Esophagus muscularis mucosa (tissue), 4 donors: ENCODE measurements at regions not wholly inside any gene's neighbourhood (a gene's known extent, or its start where the extent isn't known, plus 50 kb on each side); places are given as distances from the start of the nearest gene placed in this dataset.

Source experiments
- DNase-seq: peaks from one replicate; pipeline ENCODE4 v3.0.0-alpha.2; 2017; ENCODE audit errors: extremely low spot score
- H3K27ac ChIP-seq, 4 donors: fragments of 200-600 bp; sonication (generic); replicated peaks in 1 of 4; 1 replicate in 3 of 4; 2 replicates in 1 of 4; pipeline ENCODE4 v1.5.1; 2016 to 2019; ENCODE audit warnings: mild to moderate bottlenecking in 1 of 4
- H3K27me3 ChIP-seq, 4 donors: fragments of 200-600 bp; sonication (generic); one replicate each; pipeline versions ENCODE4 v1.5.1 to v1.6.0; 2016 to 2019
- H3K36me3 ChIP-seq, 4 donors: fragments of 200-600 bp; sonication (generic); one replicate each; pipeline ENCODE4 v1.5.1; 2016 to 2019
- H3K4me1 ChIP-seq, 4 donors: fragments of 200-600 bp; sonication (generic); one replicate each; pipeline ENCODE4 v1.5.1; 2016 to 2019
- H3K4me3 ChIP-seq, 4 donors: fragments of 200-600 bp; sonication (generic); 1 replicate in 2 of 4; 2 replicates in 2 of 4; pipeline ENCODE4 v1.5.1; 2016 to 2019; ENCODE audit warnings: mild to moderate bottlenecking in 4 of 4, moderate library complexity in 1 of 4
- H3K9me3 ChIP-seq, 4 donors: fragments of 200-600 bp; sonication (generic); 1 replicate in 3 of 4; 2 replicates in 1 of 4; pipeline ENCODE4 v1.5.1; 2016 to 2019
- EP300 ChIP-seq: sonication (generic); formaldehyde crosslinking; IDR thresholded peaks from one replicate; pipeline ENCODE4 v1.6.1; 2017; ENCODE audit warnings: antibody characterized with exemption
- POLR2A ChIP-seq: fragments of 450-650 bp; IDR thresholded peaks from one replicate; pipeline ENCODE4 v1.6.1; 2017; ENCODE audit warnings: antibody characterized with exemption, moderate library complexity, mild to moderate bottlenecking, low read depth
- POLR2AphosphoS5 ChIP-seq, 2 donors: sonication (generic); formaldehyde crosslinking; IDR thresholded peaks; one replicate each; pipeline ENCODE4 v1.6.1; 2017; ENCODE audit warnings: antibody characterized with exemption in 2 of 2
- WGBS: methylation state at CpG from one replicate; pipeline ENCODE4 v1.1.5; 2018; 5-methylcytosine and 5-hydroxymethylcytosine counted together
- intact Hi-C: fragments of 100-400 bp; cut with DNase I; formaldehyde crosslinking; loops from one replicate; pipeline ENCODE4 v1.15.1; 2023
- TF ChIP-seq, protein P1 (sequence below), 3 experiments: fragments of 200-600 bp in 2 of 3; fragments of 450-650 bp in 1 of 3; sonication (generic) in 2 of 3; IDR thresholded peaks; one replicate each; pipeline ENCODE4 v1.5.1; 2017 to 2019; ENCODE audit warnings: antibody characterized with exemption in 3 of 3, mild to moderate bottlenecking in 2 of 3, moderate library complexity in 1 of 3

DNA sequence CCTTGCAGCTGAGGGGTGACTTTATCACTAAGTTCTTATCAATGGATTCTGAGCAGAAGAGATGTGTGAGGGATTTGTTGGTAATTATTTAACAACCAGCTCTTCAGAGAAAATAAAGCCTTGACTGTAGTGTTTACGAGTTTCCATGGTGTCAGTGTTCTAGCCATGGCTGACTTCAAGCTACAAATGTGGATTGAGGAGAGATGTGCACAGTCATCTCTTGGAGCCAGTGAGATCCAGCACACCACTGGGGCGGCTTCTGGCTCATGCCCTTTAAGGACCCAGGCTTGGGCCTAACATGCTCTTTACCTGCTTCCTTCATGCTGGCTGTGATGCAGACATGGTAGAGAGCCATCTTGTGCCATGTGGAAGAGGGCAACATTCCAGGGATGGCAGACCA, 145.6 kb upstream of the MRPS22 start:
- Histone ChIP-seq H3K9me3 (peaks cover 0 to 12% (median 5%) of the 10 kb centered on the region in 4 donors), H3K27ac (no peak overlapping the region), H3K27me3 (no peaks in the 10 kb centered on the region), H3K4me3 (no peak overlapping the region), H3K4me1 (peaks cover 0 to 10% (median 0%) of the 10 kb centered on the region in 4 donors), H3K36me3 (no peaks in the 10 kb centered on the region)
- TF ChIP-seq POLR2A: no peak
- TF ChIP-seq EP300: no peak
- TF ChIP-seq, protein P1, sequence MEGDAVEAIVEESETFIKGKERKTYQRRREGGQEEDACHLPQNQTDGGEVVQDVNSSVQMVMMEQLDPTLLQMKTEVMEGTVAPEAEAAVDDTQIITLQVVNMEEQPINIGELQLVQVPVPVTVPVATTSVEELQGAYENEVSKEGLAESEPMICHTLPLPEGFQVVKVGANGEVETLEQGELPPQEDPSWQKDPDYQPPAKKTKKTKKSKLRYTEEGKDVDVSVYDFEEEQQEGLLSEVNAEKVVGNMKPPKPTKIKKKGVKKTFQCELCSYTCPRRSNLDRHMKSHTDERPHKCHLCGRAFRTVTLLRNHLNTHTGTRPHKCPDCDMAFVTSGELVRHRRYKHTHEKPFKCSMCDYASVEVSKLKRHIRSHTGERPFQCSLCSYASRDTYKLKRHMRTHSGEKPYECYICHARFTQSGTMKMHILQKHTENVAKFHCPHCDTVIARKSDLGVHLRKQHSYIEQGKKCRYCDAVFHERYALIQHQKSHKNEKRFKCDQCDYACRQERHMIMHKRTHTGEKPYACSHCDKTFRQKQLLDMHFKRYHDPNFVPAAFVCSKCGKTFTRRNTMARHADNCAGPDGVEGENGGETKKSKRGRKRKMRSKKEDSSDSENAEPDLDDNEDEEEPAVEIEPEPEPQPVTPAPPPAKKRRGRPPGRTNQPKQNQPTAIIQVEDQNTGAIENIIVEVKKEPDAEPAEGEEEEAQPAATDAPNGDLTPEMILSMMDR (IDR thresholded peaks at IDR 0.05): no peak
- TF ChIP-seq POLR2AphosphoS5 (IDR thresholded peaks at IDR 0.05): no peak
- WGBS: 100% methylated on average over 2 of the region's 2 CpGs
- intact Hi-C loops: no loop called here
- DNase-seq: no peak

DNA sequence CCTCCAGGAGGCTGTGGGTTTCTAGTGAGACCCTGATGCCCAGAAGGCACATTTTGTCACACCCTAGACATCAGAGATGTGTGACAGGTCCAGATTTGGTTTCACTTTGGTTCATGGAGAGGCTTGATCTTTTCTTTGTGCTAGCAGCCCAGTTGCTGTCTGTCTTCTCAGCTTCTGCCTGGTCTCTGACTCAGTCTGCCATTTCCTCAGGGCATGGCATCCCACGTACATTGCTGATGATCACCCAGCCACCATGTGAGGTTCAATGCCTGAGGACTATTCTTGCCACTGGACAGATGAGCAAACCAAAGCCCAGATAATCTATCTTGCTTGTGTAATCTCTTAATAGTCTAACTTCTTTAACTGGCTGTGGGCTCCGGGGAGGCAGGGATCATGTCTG, 144.9 kb upstream of the MRPS22 start:
- Histone ChIP-seq H3K27me3 (no peaks in the 10 kb centered on the region), H3K27ac (no peak overlapping the region), H3K36me3 (no peaks in the 10 kb centered on the region), H3K4me1 (peaks cover 0 to 10% (median 0%) of the 10 kb centered on the region in 4 donors), H3K9me3 (peaks cover 0 to 12% (median 5%) of the 10 kb centered on the region in 4 donors), H3K4me3 (no peak overlapping the region)
- intact Hi-C loops: no loop called here
- TF ChIP-seq POLR2AphosphoS5 (IDR thresholded peaks at IDR 0.05) (no peak), EP300 (no peak)
- peak; percentile 74 for DNase-seq
- 80% methylated on average over 2 of the region's 2 CpGs for WGBS

DNA sequence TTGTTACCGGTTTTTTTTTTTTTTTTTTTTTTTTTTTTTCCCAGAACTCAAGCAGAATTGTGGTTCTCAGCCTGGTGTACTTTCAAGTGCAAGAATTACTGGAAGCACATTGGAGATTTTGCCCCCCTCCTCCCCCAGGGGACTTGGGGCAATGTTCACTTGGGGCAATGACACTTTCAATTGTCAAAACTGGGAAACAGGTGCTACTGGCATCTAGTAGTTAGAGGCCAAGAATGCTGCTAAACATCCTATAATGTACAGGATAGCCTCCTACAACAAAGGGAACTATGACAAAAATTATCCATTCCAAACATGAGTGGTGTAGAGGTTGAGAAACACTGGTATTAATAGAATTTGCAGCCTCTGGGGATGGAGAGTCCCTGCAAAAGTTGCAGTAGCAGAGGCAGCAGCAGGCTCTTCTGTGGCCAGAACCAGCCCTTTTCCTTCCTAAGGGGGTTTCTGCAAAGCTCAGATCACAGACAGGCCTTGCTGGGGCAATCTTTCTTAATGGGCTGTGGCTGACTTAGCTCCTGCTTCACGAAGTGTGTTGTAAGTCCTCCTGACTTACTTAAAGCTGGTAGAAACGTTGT, 144.3 kb upstream of the MRPS22 start:
- Histone ChIP-seq H3K9me3 (peaks cover 0 to 12% (median 5%) of the 10 kb centered on the region in 4 donors), H3K4me3 (no peak overlapping the region), H3K27me3 (no peaks in the 10 kb centered on the region), H3K4me1 (peaks cover 0 to 10% (median 0%) of the 10 kb centered on the region in 4 donors), H3K36me3 (no peaks in the 10 kb centered on the region), H3K27ac (no peak overlapping the region)
- TF ChIP-seq EP300 (no peak), POLR2A (no peak), POLR2AphosphoS5 (IDR thresholded peaks at IDR 0.05) (no peak)
- TF ChIP-seq, protein P1 (IDR thresholded peaks at IDR 0.05): no peak
- intact Hi-C loops: no loop called here
- no peak for DNase-seq
- WGBS: 40% methylated on average over 3 of the region's 3 CpGs

DNA sequence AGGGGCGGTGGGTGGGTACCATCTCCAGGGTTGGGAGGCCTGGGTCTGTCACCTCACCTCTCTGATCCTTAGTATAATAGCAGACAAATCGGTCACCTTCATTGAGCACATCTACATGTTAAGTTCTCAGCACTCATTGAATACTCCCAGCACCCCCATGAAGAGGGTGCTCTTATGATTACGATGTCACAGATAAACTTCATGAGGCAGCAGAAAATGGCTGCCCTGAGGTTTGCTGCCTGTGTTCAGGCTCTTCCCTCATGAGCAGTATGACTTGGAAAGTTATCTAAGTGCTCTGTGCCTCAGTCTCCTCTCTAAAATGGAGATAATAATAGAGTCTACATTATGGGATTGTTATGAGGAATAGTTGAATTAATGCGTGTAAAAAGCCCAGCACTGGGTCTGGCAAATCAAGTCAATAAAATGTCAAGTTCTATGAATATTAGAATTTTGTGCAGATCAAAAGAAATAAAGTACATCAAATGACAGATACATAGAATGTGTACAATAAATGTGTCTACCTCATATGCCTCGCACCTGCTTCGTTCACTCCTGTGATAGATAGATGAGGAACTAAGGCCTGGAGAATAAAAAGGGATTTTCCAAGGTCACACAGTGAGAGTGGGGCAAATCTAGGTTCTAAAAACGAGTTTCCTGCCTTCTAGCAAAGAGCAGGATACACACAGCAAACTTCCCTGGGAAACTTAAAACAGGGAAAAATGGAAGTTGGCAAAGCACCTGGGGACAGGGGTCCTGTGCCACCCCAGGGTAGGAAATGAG, 142.2 kb upstream of the MRPS22 start:
- H3K9me3 ChIP-seq: peaks cover 0 to 2% (median under 1%) of the 10 kb centered on the region in 4 donors
- peaks cover 0 to 10% (median 0%) of the 10 kb centered on the region in 4 donors for H3K4me1 ChIP-seq
- intact Hi-C loops: no loop called here
- H3K27ac ChIP-seq: no peak overlapping the region
- H3K4me3 ChIP-seq: no peak overlapping the region
- DNase-seq: no peak
- 86% methylated on average over 7 of the region's 7 CpGs for WGBS
- TF ChIP-seq POLR2AphosphoS5 (IDR thresholded peaks at IDR 0.05) (no peak), EP300 (no peak), POLR2A (no peak)
- TF ChIP-seq, protein P1 (IDR thresholded peaks at IDR 0.05): no peak
- H3K27me3 ChIP-seq: no peaks in the 10 kb centered on the region
- H3K36me3 ChIP-seq: no peaks in the 10 kb centered on the region

DNA sequence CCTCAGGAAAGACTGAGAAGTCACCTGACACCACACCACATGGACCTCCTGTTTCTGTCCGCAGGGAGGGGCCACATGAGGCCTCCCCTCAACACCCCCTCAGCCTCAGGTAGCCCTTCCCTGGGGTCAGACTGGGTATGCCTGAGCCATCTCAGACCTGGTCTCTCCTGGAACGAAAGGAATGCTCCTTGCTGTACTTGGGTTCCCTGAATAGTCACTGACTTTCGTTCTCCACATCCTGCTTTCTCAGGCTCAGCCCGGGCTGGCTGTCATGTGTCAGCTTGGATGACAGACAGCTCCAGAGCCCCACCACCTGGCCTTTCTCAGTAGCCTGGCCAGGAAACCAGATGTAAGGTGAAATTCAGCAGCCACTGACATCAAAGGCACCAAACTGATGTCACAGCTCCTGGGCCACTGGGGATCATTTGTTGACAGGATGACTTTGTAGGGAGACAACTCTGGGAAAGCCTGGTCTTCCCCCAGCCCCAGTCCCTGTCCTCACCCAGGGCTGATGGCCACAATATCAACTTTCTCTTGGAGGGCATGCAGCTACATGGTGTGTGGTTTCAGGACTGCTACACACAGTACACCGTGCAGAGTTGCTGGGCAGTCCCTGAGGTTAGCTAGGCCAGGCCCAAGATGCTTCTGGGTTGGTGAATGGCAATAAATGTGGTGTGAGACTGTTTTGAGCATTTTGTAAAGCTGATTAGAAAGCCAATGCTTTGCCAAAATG, 141.4 kb upstream of the MRPS22 start:
- H3K36me3 ChIP-seq: no peaks in the 10 kb centered on the region
- H3K27me3 ChIP-seq: no peaks in the 10 kb centered on the region
- peak; percentile 66 for DNase-seq
- intact Hi-C loops: no loop called here
- H3K27ac ChIP-seq: no peak overlapping the region
- TF ChIP-seq POLR2AphosphoS5 (IDR thresholded peaks at IDR 0.05): no peak
- TF ChIP-seq EP300: no peak
- no peak overlapping the region for H3K4me3 ChIP-seq
- H3K4me1 ChIP-seq: peaks cover 0 to 10% (median 0%) of the 10 kb centered on the region in 4 donors
- no peaks in the 10 kb centered on the region for H3K9me3 ChIP-seq
- 58% methylated on average over 3 of the region's 5 CpGs for WGBS
